ENCODE measurements at regions not wholly inside any gene's neighbourhood (a gene's known extent, or its start where the extent isn't known, plus 50 kb on each side); places are given as distances from the start of the nearest gene placed in this dataset.

GRCh38 chr1:56213068-56213467 lies 366.3 kb downstream of the PLPP3 start:
- no peak for DNase-seq

DNA sequence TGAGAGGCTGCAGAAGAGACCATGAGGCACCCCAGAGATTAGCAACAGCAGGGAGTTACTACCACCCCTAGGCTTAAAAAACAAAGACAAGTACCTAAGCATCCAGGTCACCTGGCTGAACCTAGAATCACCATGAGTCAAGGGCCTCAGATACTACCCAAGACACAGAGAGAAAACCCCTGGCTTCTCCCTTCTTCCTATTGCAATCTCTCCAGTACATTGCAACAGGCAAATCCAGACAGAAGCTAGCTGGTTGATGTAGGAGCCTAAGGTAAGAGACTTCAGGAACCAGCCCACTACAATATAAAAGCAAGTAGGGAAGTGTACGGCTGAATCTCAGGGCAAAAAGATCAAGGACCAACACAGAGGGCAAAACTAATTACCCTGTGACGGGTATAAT lies 367.2 kb downstream of the PLPP3 start:
- DNase-seq: no peak

DNA sequence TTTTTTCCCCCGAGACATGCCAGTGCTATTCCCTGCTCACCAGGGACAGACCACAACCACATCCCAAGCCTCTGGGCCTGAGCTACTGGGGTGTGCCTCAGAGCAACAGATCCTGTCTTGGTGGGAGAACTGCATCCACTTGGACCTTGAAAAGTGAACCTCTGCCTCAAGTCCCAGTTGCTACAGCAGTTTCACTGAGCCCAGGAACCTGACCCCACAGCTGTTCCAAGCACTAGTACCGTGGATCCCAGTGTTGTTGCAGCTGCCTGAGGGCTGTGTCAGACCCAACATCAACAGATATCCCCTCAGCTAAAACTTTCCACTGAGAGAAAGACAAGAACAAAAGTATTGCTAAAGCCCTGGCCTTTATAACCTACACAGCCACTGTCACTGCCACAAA lies 373.0 kb downstream of the PLPP3 start:
- DNase-seq: no peak

DNA sequence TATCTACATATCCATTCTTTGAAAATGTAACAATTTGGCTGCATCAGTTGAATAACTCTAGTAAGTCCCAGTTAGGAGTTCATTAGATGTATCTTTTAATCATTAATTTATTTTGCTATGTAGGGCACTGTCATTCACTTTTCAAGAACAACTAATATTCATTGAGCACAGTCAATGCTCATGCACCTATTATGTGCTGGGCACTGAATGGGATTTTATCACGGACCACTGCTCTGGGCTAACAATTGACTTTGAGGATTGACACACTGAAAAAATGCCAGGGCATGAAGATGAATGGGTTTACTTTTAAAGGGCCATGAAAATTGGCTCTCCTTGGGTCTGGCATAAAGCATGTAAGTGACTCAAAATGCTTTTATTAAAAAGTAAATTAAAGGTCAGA lies 375.2 kb downstream of the PLPP3 start:
- DNase-seq: no peak

- DNase-seq: no peak
These were observed 376.4 kb downstream of the PLPP3 start for GRCh38 chr1:56202796-56203492.

DNA sequence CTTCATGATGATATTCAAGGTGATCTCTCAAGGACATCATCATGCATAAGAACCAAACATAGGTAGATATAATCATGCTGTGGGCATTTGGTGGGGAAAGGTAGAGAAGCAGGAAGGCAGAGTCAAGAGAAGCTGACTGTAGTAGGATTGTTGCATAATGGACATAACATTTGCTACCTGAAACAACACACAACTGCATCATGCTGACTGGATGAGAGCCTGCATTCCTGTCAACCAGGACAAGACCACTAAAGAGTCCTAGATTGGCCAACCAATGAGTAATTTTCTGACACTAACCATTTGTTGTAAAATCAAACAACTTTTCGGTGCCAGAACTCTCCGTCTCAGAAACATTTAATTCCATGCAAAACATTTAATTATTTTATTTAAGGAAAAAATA lies 377.2 kb downstream of the PLPP3 start:
- DNase-seq: no peak

GRCh38 chr1:56200896-56201295 lies 378.5 kb downstream of the PLPP3 start:
- no peak for DNase-seq

DNA sequence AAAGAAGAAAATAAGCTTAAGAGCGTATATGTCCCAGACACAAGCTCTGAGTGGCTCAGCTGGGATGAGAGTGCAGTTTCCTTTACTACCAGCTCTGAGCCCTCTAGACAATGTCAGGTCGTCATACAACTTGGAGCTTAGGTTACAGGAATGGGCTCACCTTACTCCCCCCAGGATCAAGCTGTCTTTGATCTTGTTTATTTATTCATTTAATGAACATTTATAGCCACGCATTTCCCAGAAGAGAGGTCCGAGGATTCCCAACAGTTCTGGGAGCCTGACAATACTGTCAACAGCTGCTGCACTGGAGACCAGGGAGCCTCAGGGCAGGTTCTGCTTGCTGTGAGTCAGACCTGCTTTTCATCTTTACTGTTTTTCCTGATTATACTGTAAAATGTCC lies 378.9 kb downstream of the PLPP3 start:
- no peak for DNase-seq

DNA sequence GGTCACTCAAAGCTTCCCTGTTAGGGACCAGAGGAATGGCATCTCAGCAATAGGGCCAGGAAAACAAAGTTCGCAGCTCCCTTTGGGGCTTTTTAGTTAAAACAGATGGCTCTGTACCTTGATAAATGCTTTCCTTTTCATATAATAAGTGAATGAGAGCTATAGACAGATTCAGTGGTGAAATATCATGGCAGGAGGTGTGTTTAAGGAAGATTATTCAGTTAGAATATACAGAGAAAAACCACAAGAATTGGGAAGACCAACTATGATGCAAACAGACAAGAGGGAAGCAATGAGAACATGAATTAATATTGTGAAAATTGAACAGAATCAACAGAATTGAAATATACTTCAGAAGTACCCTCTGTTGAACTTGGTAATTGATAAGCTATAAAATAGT lies 379.4 kb downstream of the PLPP3 start:
- no peak for DNase-seq

GRCh38 chr1:56199061-56199460 lies 380.3 kb downstream of the PLPP3 start:
- DNase-seq: no peak

GRCh38 chr1:56197946-56198345 lies 381.4 kb downstream of the PLPP3 start:
- DNase-seq: no peak

DNA sequence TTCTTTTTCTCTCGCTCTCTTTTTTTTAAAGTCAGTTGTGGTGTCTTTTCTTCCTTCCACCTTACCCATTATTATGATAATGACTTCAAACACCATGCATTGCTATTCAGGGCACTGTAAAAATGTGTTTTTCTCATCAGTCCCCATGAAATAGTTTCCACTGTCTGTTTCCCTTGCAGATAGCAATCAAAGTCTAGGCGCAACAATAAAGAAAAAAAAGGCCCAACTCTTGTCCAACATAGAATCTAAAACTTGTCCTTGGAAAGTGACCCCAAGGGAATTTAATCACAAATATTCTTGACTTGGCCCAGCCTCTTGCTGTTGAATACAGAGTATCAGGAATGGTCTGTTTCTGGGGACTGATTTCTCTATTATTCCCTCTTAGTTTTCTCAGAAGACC lies 382.5 kb downstream of the PLPP3 start:
- no peak for DNase-seq

- no peak for DNase-seq
These were observed 384.6 kb downstream of the PLPP3 start for GRCh38 chr1:56194701-56195300.

- DNase-seq: no peak
These were observed 385.7 kb downstream of the PLPP3 start for GRCh38 chr1:56193656-56194055.

- no peak for DNase-seq
These were observed 388.0 kb downstream of the PLPP3 start for GRCh38 chr1:56191369-56191768.

- DNase-seq: no peak
These were observed 388.5 kb downstream of the PLPP3 start for GRCh38 chr1:56190806-56191365.

GRCh38 chr1:56189946-56190805 lies 389.2 kb downstream of the PLPP3 start:
- DNase-seq: peak; percentile 38

- DNase-seq: no peak
These were observed 389.9 kb downstream of the PLPP3 start for GRCh38 chr1:56189454-56189853.

GRCh38 chr1:56188855-56189254 lies 390.5 kb downstream of the PLPP3 start:
- peak; percentile 21 for DNase-seq

GRCh38 chr1:56188221-56188620 lies 391.1 kb downstream of the PLPP3 start:
- no peak for DNase-seq

DNA sequence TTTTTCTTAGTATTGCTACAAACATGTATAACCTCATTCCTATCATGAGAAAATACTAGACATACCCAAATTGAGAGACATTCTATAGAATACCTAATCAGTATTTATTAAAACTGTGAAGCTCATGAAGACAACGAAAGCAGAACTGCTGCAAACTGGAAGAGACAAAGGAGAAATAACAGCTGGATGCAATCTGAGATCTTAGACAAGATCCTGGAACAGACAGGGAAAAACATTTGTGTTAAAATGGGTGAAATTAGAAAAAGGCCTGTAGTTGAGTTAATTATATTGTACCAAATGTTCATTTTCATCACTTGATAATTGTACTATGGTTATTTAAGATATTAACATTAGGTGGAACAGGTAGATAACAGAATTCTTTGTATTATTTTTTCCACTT lies 392.0 kb downstream of the PLPP3 start:
- DNase-seq: no peak

GRCh38 chr1:56185493-56185892 lies 393.9 kb downstream of the PLPP3 start:
- no peak for DNase-seq

DNA sequence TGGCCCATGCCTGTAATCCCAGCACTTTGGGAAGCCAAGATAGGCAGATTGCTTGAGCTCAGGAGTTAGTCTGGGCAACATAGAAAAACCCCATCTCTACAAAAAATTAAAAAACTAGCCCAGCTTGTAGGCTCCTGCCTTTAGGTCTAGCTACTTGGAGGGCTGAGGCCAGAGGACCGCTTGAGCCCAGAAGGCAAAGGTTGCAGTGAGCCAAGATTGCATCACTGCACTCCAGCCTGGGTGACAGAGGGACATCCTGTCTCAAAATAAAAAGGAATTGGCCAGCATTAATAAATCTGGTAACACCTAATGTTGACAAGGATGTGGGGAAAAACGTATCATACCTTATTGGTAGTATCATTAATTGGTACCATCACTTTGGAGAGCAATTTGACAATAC lies 396.2 kb downstream of the PLPP3 start:
- DNase-seq: no peak
